ENCODE measurements at regions not wholly inside any gene's neighbourhood (a gene's known extent, or its start where the extent isn't known, plus 50 kb on each side); places are given as distances from the start of the nearest gene placed in this dataset.

GRCh38 chr5:103353581-103353980 is 95.0 kb downstream of the MACIR start:
- H4K20me1 ChIP-seq (replicated peaks in 1 of 2; ENCODE audit: control insufficient read depth in 1 of 2, insufficient read depth in 2 of 2, low read length in 2 of 2): no peaks in the 10 kb centered on the region
- no peaks in the 10 kb centered on the region for H3K9me3 ChIP-seq (ENCODE audit: insufficient read depth in 2 of 2, low read depth in 1 of 2, low read length in 1 of 2)
- no peak overlapping the region for H2AFZ ChIP-seq (ENCODE audit: low read length)
- WGBS, 2 experiments (ENCODE audit: extremely low coverage in 1 of 2, insufficient coverage in 1 of 2, insufficient read length in 1 of 2, insufficient replicate concordance in 2 of 2, low coverage in 1 of 2, low lambda C conversion rate in 2 of 2, missing lambda C conversion rate in 1 of 2): 94% methylated on average over 1 of the region's 1 CpG; no CpG with 5 or more reads in 1 of the 2 experiments
- no peak overlapping the region for H3K18ac ChIP-seq (ENCODE audit: extremely low read depth, low read length)
- no peak overlapping the region for H2AK5ac ChIP-seq (ENCODE audit: low read depth, low read length)
- H2BK12ac ChIP-seq (ENCODE audit: low read depth, low read length): no peak overlapping the region
- FAIRE-seq: no peak
- H2BK15ac ChIP-seq (ENCODE audit: low read length): no peak overlapping the region
- no peak for TF ChIP-seq BACH1 (IDR thresholded peaks at IDR 0.05; ENCODE audit: low read length)
- no peak for TF ChIP-seq CHD2 (IDR thresholded peaks at IDR 0.05; ENCODE audit: low read length)
- TF ChIP-seq POLR2A (IDR thresholded peaks at IDR 0.05; ENCODE audit: control extremely low read depth in 1 of 2, low read depth in 2 of 2, low read length in 2 of 2): no peak
- no peak for TF ChIP-seq SP4 (IDR thresholded peaks at IDR 0.05; ENCODE audit: low read length)
- TF ChIP-seq BCL11A (IDR thresholded peaks at IDR 0.05; ENCODE audit: low read depth in 2 of 2, low read length in 2 of 2): no peak
- CTCF ChIA-PET (ENCODE audit: partially characterized antibody): no interaction called here
- H3K27me3 ChIP-seq (replicated peaks in 1 of 4; ENCODE audit: control insufficient read depth in 3 of 4, extremely low read depth in 1 of 4, insufficient read depth in 3 of 4, low read length in 3 of 4): no peaks in the 10 kb centered on the region
- no peak overlapping the region for H3K4ac ChIP-seq (replicated peaks; ENCODE audit: insufficient read length, low read depth, low read length)
- no peaks in the 10 kb centered on the region for H3K79me1 ChIP-seq (ENCODE audit: low read depth, low read length)
- H4K5ac ChIP-seq (ENCODE audit: insufficient read length, low read depth, low read length): no peak overlapping the region
- DNase-seq (ENCODE audit: low read depth in 1 of 2, low spot score in 2 of 2): no peak
- H4K91ac ChIP-seq (replicated peaks; ENCODE audit: insufficient read length, low read length): no peak overlapping the region
- no peak overlapping the region for H2BK120ac ChIP-seq (replicated peaks; ENCODE audit: low read depth, low read length)
- no peaks in the 10 kb centered on the region for H3K79me2 ChIP-seq (ENCODE audit: control insufficient read depth in 1 of 2, insufficient read depth in 2 of 2, low read length in 2 of 2)
- no peak overlapping the region for H3K23ac ChIP-seq (ENCODE audit: insufficient read length)
- H3K27ac ChIP-seq (ENCODE audit: low read depth, low read length): no peak overlapping the region
- H4K8ac ChIP-seq (ENCODE audit: extremely low read depth, insufficient read depth, low read length): no peak overlapping the region
- no peak overlapping the region for H3K14ac ChIP-seq (ENCODE audit: insufficient read length)
- no peak overlapping the region for H2BK20ac ChIP-seq (ENCODE audit: low read length)
- H3K4me2 ChIP-seq (ENCODE audit: insufficient read depth in 1 of 2, low read depth in 2 of 2, low read length in 2 of 2): no peak overlapping the region
- H3K36me3 ChIP-seq (ENCODE audit: control insufficient read depth in 2 of 4, insufficient read depth in 4 of 4, low read length in 3 of 4): no peaks in the 10 kb centered on the region
- POLR2A ChIA-PET (ENCODE audit: partially characterized antibody): no interaction called here
- no peak overlapping the region for H2BK5ac ChIP-seq (ENCODE audit: low read depth, low read length)
- H3K9ac ChIP-seq (replicated peaks in 1 of 4; ENCODE audit: extremely low read depth in 1 of 4, low read depth in 3 of 4, low read length in 3 of 4): no peak overlapping the region
- H3K23me2 ChIP-seq (ENCODE audit: low read depth, low read length): no peaks in the 10 kb centered on the region
- H3K56ac ChIP-seq (replicated peaks; ENCODE audit: insufficient read length, low read depth, low read length): no peak overlapping the region
- H3K4me3 ChIP-seq (ENCODE audit: extremely low read depth in 1 of 4, insufficient read depth in 2 of 4, low read depth in 3 of 4, low read length in 4 of 4): no peak overlapping the region
- H3K4me1 ChIP-seq (replicated peaks in 1 of 4; ENCODE audit: control insufficient read depth in 3 of 4, insufficient read depth in 4 of 4, low read length in 3 of 4): no peaks in the 10 kb centered on the region
